Suprapubic skin (tissue), 3 donors: ENCODE measurements at regions not wholly inside any gene's neighbourhood (a gene's known extent, or its start where the extent isn't known, plus 50 kb on each side); places are given as distances from the start of the nearest gene placed in this dataset.

Experiments used
- CTCF ChIP-seq, 2 donors: fragments of 200-600 bp in 1 of 2; fragments of 450-650 bp in 1 of 2; sonication (generic) in 1 of 2; IDR thresholded peaks; one replicate each; pipeline ENCODE4 v1.5.1; 2016 to 2019; ENCODE audit warnings: antibody characterized with exemption in 2 of 2, mild to moderate bottlenecking in 1 of 2, moderate library complexity in 1 of 2
- EP300 ChIP-seq: sonication (generic); formaldehyde crosslinking; IDR thresholded peaks from one replicate; pipeline ENCODE4 v1.6.1; 2017; ENCODE audit warnings: antibody characterized with exemption
- POLR2A ChIP-seq, 2 donors: fragments of 450-650 bp; IDR thresholded peaks; one replicate each; pipeline ENCODE4 v1.6.1; 2017; ENCODE audit warnings: antibody characterized with exemption in 2 of 2, mild to moderate bottlenecking in 2 of 2, moderate library complexity in 2 of 2

GRCh38 chr10:70967591-70968587 lies 79.5 kb upstream of the PCBD1 start:
- TF ChIP-seq CTCF (IDR thresholded peaks at IDR 0.05) (no peak), EP300 (no peak), POLR2A (IDR thresholded peaks at IDR 0.05) (no peak)
